GM19025 (cell line): ENCODE measurements at regions not wholly inside any gene's neighbourhood (a gene's known extent, or its start where the extent isn't known, plus 50 kb on each side); places are given as distances from the start of the nearest gene placed in this dataset.
"Not testable (repeated sequence)": the region's sequence is repeated elsewhere in the genome, so short reads cannot be mapped to it uniquely, and the experiment has no call there.

Experiments
- ATAC-seq: cut with Tn5 transposase; IDR thresholded peaks from one replicate; pipeline ENCODE4 v1.9.1; 2021; ENCODE audit warnings: mild to moderate bottlenecking, low read depth, moderate library complexity; ENCODE audit not compliant: unreplicated experiment

DNA sequence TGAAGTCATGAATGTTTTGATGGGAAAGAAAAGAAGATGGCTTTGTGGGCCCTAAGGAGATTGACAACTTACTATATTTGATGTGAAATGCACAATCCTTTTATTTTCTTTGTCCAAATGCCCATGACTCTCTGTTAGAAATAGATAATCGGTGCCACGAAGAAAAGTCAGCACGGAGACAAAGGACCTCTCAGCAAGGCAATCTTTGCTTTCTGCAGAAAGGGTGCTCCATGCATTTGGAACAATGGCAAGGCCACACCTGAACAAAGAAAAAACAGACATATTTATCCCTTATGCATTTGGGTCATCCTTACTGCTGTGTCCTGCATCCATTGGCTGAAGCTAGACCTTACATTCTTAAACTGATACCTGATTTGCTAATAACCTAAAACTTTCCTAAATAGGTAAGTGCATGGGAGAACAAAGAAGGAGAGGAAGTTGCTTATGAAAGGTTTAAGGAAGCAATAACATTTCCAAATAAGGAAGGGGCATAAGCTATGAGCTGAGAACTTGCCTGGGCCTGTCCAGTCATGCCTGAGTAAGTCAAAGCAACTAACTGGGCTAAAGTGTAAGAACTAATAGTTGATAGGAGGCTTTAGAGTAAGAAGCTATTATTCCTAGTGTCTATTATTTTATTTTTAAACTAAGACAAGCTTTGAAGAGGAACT lies 158.0 kb upstream of the LMNTD1 start:
- ATAC-seq = not testable (repeated sequence)

DNA sequence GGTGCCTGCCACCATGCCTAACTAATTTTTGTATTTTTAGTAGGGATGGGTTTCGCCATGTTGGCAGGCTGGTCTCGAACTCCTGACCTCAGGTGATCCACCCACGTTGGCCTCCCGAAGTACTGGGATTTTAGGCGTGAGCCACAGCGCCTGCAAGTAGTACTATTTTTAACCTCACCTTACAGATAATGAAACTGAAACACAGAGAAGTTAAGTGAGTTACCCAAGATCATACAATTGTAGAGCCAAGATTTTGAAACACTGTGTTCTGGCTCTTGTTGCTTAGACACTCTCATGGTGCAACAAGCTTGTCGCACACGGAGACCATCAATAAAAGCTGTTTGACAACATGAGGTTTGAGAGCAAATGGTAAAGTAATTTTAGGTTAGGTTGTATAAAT lies 159.1 kb upstream of the LMNTD1 start:
- ATAC-seq = no peak

DNA sequence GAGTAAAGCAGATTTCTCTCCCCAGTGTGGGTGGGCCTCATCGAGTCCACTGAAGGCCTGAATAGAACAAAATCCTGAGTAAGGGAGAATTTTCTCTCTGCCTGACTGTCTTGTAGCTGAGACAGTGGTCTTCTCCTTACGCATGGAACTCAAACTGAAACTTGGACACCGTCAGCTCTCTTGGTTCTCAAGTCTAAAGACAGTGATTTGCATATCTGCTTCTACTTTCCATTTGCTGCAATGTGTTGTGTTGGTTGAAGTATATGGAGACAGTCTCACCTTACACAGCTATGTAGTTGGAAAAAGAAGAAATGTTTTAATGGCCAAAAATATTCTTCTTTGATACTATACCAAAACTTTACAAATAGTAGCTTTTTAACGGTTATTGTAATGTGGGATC lies 160.2 kb upstream of the LMNTD1 start:
- peak; percentile 99 for ATAC-seq

DNA sequence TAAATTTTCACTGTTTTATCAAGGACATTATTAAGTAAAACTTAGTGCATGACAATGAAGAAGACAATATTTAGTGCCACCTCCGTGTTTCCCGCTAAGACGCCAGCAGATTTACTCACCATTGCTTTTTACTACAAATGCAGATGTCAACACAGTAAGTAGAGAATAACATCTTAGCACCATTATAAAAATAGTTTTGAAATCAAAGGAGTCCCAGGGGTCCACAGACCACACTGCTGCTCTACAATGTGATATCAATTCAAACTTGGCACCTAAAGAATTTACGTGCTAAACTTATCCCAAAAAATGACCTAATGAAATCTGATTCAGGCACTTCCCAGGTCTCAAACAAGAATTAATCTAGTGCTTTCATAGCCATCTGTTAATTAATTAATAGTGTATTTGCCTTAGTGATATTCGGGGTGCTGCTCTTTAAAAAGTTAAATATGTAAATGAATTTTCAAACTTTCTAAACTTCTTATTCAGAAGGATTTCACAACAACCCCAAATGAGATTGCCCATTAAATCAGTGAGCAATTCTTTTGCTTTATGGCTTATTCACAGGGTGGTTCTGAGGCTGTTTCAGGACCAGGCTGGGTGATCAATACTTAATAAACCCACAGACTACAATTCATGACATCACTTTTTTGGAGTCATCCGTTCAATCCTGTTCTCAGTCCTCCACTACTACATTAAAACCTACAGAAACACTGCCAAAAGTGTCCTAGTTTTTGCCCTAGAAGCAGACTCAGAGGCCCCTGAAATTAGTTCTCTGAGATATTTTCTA lies 161.3 kb upstream of the LMNTD1 start:
- ATAC-seq = no peak

DNA sequence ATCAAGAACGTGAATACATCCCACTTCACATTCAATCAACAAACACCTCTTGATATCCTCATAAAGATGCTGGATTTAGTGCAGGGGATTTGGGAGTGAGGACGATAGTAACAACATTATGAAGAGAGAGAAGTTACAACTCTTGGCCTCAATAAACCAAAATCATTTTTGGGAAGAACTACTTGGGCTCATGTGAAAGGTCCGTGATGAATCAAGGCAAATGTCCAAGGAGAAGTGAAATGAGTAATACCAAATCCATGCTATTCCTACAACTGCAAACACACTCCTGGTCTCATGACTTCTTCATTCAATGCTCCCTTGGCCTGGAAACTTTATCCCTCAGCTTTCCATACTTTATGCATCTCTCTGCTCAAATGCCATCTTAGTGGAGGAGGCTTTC lies 162.0 kb upstream of the LMNTD1 start:
- ATAC-seq = no peak

DNA sequence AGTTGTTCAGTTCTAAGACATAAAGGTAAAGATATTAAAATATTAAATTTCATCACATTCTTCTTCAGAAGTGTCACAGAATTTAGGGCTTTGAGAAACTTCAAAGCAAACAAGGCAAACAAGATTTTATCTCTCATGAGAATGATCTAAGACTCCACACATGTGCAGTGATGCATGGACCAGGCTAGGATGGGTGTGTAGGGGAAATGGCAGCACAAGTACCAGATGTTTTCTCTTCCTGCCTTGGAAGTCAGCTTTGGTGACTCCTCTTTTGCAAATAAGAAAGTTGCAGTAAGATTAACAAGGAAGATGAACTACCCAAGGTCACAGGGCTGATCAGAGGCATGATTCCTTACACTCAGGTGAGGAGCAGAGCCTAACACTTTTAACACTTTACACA lies 163.8 kb upstream of the LMNTD1 start:
- ATAC-seq = no peak

DNA sequence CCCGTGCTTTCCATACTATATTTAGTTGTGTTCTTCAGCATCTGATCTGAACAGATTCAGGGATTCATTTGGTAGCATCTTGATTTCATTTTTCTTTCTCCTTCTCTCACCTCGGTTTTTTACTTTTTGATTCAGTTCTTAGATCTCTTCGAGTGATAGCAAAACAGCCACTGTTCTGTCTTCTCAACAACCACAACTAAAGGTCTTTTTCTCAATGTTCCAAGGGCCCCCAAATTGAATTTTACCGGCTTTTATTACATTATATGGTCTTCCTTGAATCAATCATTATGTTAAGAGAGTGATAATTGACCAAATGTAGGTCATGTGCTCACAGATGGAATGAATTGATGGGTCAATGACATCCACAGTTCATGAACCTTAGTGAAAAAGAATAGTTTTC lies 164.5 kb upstream of the LMNTD1 start:
- no peak for ATAC-seq

DNA sequence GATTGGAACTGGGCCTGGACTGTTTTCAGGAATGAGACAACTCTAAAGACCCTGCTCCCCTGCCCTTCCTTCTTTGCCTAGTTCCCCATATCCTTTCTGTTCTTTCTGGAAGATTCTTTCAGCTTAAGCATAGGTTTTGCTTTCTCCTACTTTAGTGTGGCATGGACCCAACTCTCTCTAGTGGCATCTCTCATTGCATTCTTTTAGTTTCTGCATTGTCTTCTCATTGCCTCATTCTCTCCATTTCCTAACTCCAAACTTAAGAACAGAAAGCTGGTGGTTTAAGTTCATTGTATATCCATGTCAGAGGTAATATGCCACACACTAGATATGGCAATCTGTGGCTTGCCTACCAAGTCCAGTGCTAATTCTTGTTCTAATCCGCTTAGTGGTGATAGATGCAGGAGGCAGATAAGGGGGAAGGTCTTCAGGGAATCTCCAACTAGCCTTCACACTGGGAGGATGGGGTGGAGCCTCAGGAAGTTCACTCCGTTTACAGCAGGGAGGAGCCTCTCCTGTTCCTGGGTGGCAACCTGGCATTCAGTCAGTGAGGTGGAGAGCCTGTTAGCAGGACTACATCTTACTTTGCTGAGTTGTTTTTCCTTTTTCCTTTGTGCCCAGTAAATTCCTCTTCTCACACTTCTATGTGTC lies 165.1 kb upstream of the LMNTD1 start:
- ATAC-seq = no peak

DNA sequence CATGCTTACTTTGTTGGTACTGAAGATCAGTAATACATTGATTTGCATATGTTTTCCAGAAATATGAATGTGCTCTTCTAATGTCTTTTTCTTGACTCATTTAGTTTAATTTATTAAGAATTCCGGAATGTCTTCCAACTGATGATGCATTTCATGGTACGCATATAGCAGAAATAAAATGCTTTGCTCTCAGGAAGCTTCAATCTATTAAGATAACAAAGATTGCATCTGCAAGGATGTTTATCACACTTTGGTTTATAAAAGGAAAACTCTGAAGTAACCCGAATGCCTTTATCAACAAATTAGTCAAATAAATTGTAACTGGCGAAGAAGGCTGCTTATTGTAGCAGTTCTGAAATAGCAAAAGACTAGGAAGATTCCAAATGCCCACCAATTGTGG lies 166.4 kb upstream of the LMNTD1 start:
- no peak for ATAC-seq

DNA sequence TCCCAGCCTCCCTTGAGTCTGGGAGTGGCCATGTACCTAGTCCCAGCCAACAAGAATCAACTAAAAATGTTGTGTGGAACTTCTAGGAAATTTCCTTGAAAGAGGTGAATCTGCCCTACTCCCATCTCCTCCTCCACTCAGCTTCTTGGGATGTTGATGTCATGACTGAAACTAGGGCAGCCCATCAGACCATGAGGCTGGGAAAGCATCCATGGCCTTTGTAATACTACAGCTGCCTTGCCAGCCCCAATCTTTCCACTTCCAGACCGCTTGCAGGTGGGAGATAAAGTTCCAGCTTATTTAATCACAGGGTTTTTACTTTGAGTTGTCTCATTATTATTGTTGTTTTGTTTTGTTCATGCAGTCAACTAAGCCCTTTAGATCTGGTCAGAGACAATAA lies 170.3 kb upstream of the LMNTD1 start:
- no peak for ATAC-seq

DNA sequence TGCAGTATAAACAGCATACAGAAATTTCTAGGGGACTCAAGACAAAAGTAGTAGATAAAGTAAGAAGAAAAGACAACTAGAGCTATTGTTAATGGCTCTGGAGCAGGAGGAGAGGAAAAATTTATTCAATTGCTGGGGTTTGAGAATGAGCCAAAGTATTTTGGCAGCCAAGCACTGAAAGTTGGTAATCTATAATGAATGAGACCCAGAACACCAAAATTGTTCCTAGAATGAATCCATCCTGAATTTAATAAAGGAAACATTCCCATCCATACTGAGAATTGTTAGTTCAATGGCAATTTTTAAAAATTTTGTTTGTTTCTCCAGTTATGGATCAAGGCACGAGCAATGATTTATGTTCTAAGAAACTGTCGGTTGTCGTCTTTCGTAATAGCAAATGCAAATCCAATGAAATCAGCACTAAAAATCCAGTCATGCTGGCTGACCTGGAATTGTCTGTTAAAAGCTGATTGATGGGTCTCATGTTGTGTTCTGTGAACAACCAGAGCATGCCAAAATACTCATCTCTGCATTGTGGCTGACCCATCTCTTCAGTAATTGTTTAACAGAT lies 170.9 kb upstream of the LMNTD1 start:
- ATAC-seq = no peak

DNA sequence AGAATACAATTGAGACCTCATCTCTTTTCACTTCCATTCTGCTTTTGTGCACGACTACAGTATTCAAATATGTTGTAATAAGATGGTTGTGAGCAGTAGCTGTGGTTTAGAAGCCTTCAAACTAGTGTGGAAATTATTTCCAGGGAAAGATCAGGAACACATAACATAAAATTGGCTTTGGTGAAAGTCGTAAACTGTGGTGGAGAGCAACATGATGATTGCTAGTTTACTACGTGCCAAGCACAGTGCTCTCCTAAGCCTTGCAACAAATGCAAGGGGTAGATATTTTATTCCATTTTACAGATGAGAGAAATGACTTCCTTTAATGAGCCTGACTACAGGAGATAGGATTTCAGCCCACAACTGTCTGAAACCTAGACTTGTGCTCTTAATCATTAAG lies 172.4 kb upstream of the LMNTD1 start:
- ATAC-seq = no peak

DNA sequence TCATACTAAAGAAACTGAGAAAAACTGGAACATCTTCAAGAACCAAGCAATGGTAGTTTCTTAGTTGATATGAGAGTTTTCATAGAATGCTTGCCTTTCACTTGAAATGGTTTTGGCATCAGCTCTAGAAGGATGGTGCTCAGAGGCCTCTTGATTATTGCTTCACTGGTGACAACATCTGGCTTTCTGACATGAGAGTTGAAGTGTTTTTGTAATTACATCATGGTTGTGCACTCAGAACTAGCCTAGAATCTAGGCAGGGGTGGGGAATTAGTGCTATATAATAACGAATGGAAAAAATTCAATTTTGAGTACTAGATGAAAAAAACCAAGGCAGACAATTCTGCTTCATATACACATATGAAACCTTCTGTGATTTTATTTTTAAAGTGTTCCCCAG lies 172.8 kb upstream of the LMNTD1 start:
- ATAC-seq = no peak

DNA sequence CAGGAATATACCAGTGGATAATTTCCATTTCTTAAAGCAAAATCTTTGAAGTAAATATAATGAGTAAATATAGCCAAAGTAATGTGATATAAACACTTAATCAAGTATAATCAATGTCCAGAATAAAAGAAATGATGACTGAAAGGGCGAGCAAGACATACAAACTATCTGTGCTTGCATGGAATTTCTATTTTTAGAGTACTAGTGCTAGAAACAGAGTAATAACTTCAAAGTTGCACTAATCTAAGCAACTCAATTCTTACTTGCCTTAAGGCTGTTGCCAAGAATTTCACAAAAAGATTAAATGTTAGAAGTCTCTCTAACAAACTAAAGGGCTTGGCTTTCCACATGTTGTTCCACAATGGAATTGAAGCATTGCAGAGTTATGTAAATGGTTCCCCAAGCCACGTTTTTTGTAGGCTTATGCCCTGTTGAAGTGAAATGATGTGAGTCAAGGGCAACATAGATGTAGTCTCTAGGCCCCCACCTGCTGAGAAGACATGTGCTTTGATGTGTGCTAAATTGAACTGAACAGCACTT lies 175.0 kb upstream of the LMNTD1 start:
- ATAC-seq = no peak

DNA sequence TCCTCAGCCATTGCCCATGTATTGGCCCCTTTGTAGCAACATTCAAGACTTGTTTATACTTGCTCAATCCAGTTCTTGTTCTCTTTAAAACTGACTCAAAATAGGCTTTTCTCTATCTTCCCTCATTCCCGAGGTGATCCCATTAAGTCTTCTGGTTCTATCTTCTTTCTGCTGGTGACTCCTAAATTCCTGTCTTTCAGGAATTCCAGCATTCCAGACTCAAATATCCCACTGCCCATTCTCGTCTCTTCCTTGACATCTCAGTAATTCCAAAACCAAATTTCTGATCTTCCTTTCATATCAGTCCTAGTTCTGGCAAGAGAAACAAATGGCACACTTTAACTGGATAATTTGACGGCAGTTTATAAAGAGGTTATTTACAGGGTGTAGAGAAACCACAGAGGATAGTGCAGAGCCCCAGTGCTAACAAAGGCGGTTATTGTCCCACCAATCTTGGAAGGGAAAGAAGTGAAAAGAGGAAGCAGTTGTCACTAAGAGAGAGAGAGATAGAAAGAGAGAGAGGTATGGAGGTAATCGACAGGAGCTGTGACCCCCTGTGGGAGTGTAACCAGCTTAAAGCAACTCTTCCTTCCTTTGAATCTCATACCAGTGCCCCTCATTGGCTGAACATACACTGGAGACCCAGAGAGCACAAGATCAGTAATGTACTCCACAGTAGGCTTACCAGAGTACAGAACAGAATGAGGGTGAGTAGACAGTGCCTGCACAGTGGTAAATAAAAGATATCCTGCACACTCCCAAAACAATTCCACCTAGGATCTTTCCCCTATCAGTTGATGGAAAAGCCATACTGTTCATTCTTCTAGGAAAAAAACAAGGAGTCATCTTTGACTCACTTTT lies 177.6 kb upstream of the LMNTD1 start:
- no peak for ATAC-seq

DNA sequence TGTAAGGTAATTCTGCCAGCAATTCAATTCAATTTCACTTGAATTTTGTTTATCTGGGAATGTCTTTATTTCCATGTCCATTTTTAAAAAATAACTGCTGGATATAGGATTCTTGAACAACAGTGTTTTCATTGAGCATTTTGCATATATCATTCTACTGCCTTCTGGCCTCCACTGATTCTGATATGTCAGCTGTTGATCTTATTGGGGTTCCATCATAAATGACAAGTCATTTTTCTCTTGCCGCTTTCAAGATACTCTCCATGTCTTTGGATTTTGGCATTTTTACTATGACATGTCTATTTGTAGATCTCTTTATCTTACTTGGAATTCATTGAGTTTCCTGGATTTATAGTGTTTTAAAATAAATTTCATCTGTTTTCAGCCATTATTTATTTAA lies 180.5 kb upstream of the LMNTD1 start:
- ATAC-seq = no peak

DNA sequence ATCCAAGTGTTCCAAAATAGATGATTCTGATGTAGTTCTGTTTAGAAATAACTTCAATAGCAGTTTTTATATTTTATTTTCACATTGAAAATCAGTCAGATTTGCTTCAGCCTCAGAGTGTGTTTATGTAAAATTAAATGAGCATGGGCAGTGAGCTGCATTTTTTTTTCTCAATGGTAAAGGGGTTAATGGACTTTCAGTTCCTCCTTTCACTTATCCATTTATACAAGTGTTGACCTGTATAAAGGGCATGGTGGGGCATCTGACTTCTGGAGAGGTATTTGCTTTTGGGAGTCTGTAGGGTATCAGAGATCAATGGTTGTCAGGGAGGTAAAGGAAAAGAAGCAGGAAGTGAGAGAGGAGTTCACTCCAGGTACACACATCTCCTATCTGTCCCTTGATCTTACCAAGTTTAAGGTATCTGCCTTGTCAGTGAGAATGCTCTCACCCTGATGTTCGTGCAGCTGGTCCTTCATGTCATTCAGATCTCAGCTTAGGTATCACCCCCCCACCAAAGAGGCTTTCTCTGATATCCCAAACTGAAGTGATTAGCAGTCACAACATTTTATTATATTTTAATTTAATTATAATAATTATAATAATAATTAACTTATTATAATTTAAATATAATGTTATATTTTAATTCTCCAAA lies 181.6 kb upstream of the LMNTD1 start:
- ATAC-seq = no peak

DNA sequence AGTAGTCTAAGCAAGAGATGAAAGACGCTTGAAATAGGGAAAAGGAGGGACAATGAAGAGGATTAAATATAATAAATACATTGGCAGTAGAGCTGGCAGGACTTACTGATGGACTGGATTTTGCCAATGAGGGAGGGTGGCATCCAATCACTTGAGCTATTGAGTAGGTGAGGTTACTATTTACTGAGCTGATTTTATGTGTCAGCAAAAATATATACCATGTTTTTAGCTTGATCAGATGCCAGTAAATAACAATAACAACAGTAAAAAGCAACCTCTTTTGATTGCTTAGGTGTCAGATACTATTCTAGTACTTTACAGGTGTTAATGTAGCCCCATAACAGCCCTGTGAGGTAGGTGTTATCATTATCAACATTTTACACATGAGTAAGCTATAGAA lies 187.5 kb upstream of the LMNTD1 start:
- ATAC-seq = no peak

DNA sequence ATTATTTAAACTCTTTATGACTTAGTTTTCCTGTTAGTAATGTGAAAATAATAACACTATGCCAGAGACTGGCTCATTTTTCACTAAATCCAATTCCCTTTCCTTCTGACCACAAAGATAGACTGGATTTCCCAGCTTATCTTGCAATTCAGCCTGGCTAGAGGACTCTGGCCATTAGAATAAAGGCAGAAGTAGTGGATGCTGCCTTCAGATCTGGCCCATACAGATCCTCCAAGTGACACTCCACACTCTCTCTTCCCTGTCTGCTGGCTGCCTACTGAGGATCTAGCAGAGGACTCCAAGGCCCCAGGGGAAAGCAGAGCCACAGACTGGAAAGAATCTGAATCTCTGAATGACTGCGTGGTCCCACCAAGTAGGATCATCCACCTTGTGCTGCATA lies 188.8 kb upstream of the LMNTD1 start:
- no peak for ATAC-seq

DNA sequence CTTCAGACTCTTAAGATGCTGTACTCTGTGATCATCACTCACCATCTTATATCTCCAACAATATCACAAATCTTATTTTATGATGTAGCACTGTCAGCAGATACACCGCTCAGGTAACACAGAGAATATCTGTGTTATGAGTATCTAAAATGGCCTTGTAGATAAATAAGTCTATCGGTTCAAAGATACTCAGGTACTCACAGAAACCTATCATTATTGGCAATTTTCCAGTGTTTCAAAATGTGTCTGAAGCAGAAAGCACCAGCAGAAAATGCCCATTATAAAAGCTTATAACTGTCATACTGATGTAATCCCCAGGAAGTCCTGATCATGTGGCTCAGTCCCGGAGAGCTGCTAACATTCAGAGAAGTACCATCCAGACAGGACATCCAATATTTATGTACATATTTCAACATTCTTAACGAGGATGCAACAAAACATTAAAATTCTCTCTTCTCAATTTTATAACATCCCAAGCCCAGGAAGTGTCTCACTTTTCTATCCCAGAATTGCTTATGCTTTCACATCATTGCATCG lies 190.7 kb upstream of the LMNTD1 start:
- ATAC-seq = no peak
